IMR-90 (cell line): ENCODE measurements at regions not wholly inside any gene's neighbourhood (a gene's known extent, or its start where the extent isn't known, plus 50 kb on each side); places are given as distances from the start of the nearest gene placed in this dataset.

Experiments
- BHLHE40 ChIP-seq: fragments of 150-350 bp; IDR thresholded peaks from 2 replicates; pipeline ENCODE4 v1.6.1; 2016; ENCODE audit warnings: mild to moderate bottlenecking, low read depth, low read length
- MXI1 ChIP-seq: IDR thresholded peaks from 2 replicates; pipeline ENCODE4 v1.6.1; 2012; ENCODE audit warnings: low read depth, mild to moderate bottlenecking, low read length, moderate library complexity, borderline replicate concordance
- POLR2A ChIP-seq: IDR thresholded peaks from 2 replicates; pipeline ENCODE4 v1.6.1; 2012; ENCODE audit warnings: mild to moderate bottlenecking, low read depth, low read length
- TF ChIP-seq, protein P1 (sequence below): conservative IDR thresholded peaks from 2 replicates; pipeline ENCODE4 v1.5.1; 2012; ENCODE audit warnings: mild to moderate bottlenecking, low read depth, low read length, improper control_type of control experiment

DNA sequence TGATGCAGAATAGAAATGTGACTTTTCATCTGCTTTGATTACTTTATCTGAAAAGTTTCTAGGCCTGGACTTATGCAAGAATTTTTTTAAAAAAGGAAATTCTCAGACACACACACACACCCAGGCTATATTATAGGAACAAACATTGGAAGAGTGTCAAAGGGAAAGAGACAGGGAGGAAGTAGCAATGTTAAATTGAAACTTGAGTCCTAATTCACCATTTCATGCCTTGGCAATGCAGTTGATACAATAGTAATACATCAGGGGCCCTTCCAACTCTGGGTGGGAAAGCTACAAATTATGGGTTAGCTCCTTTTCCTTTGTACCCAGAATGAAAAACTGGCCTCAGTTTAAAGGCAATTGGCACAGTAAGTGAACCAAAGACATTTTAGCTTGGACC is 258.0 kb upstream of the LYZL1 start:
- TF ChIP-seq MXI1 (no peak), POLR2A (no peak), BHLHE40 (no peak)
- TF ChIP-seq, protein P1, sequence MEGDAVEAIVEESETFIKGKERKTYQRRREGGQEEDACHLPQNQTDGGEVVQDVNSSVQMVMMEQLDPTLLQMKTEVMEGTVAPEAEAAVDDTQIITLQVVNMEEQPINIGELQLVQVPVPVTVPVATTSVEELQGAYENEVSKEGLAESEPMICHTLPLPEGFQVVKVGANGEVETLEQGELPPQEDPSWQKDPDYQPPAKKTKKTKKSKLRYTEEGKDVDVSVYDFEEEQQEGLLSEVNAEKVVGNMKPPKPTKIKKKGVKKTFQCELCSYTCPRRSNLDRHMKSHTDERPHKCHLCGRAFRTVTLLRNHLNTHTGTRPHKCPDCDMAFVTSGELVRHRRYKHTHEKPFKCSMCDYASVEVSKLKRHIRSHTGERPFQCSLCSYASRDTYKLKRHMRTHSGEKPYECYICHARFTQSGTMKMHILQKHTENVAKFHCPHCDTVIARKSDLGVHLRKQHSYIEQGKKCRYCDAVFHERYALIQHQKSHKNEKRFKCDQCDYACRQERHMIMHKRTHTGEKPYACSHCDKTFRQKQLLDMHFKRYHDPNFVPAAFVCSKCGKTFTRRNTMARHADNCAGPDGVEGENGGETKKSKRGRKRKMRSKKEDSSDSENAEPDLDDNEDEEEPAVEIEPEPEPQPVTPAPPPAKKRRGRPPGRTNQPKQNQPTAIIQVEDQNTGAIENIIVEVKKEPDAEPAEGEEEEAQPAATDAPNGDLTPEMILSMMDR: no peak
